ENCODE measurements at regions not wholly inside any gene's neighbourhood (a gene's known extent, or its start where the extent isn't known, plus 50 kb on each side); places are given as distances from the start of the nearest gene placed in this dataset.

- ChIA-PET CTCF (no interaction called here), POLR2A (no interaction called here)
- Histone ChIP-seq H3K4me3 (no peak overlapping the region), H3K4me2 (no peak overlapping the region), H3K4me1 (no peaks in the 10 kb centered on the region), H3K27ac (no peak overlapping the region), H3K9me3 (no peaks in the 10 kb centered on the region)
- FAIRE-seq (no peak), ATAC-seq (peak in 1 of 2 experiments; percentile 43; a peak in 2 of 6 replicates), DNase-seq (ENCODE audit: low read depth in 1 of 2, low spot score in 1 of 2) (no peak)
- TF ChIP-seq PBX3 (IDR thresholded peaks at IDR 0.05) (no peak), RCOR1 (IDR thresholded peaks at IDR 0.05; ENCODE audit: low read depth, low read length) (no peak), SMC3 (IDR thresholded peaks at IDR 0.05) (no peak), MAFK (IDR thresholded peaks at IDR 0.05; ENCODE audit: partially characterized antibody) (no peak), RAD21 (conservative IDR thresholded peaks at IDR 0.05 in 1 of 2, IDR thresholded peaks at IDR 0.05 in 1 of 2) (no peak), MAZ (IDR thresholded peaks at IDR 0.05; ENCODE audit: borderline replicate concordance, low read depth, low read length) (no peak), CEBPB (IDR thresholded peaks at IDR 0.05) (no peak), TFCP2L1 (CRISPR knock-in tag; IDR thresholded peaks at IDR 0.05) (no peak), HES2 (IDR thresholded peaks at IDR 0.05) (no peak), ATOH8 (CRISPR knock-in tag; IDR thresholded peaks at IDR 0.05; ENCODE audit: low read depth) (no peak), USF2 (IDR thresholded peaks at IDR 0.05) (no peak), EP300 (IDR thresholded peaks at IDR 0.05) (no peak), NFE2L2 (conservative IDR thresholded peaks at IDR 0.05; ENCODE audit: low read length) (no peak), HOXA7 (CRISPR knock-in tag; IDR thresholded peaks at IDR 0.05) (no peak)
- WGBS (ENCODE audit: missing lambda C conversion rate) = 34% methylated on average over 28 of the region's 28 CpGs
These were observed 96.2 kb downstream of the GLRX3 start for GRCh38 chr10:130232166-130233034.

GRCh38 chr10:130233035-130233360 is 96.8 kb downstream of the GLRX3 start:
- ChIA-PET CTCF (no interaction called here), POLR2A (no interaction called here)
- WGBS (ENCODE audit: missing lambda C conversion rate) = 32% methylated on average over 14 of the region's 14 CpGs
- DNase-seq (ENCODE audit: low read depth in 1 of 2, low spot score in 1 of 2) (no peak), ATAC-seq (no peak), FAIRE-seq (no peak)
- Histone ChIP-seq H3K4me3 (no peak overlapping the region), H3K4me2 (no peak overlapping the region), H3K27ac (no peak overlapping the region), H3K9me3 (no peaks in the 10 kb centered on the region), H3K4me1 (no peaks in the 10 kb centered on the region)
- no peak for TF ChIP-seq TP53 (CRISPR knock-in tag; IDR thresholded peaks at IDR 0.05)
- TF ChIP-seq CBX8 (IDR thresholded peaks at IDR 0.05) = no peak
- no peak for TF ChIP-seq SMC3 (IDR thresholded peaks at IDR 0.05)
- no peak for TF ChIP-seq CHD2 (IDR thresholded peaks at IDR 0.05; ENCODE audit: low read length, partially characterized antibody)
- TF ChIP-seq JUNB (IDR thresholded peaks at IDR 0.05) = no peak
- TF ChIP-seq CBX2 (IDR thresholded peaks at IDR 0.05; ENCODE audit: borderline replicate concordance, low read depth) = no peak
- no peak for TF ChIP-seq HES2 (IDR thresholded peaks at IDR 0.05)

- CTCF ChIA-PET = no interaction called here
These were observed 97.2 kb downstream of the GLRX3 start for GRCh38 chr10:130233426-130233825.

More at GRCh38 chr10:130233426-130233825, 97.2 kb downstream of the GLRX3 start:
- H3K9me3 ChIP-seq = no peaks in the 10 kb centered on the region
- 24% methylated on average over 8 of the region's 8 CpGs for WGBS (ENCODE audit: missing lambda C conversion rate)
- TF ChIP-seq RAD21 (conservative IDR thresholded peaks at IDR 0.05 in 1 of 2, IDR thresholded peaks at IDR 0.05 in 1 of 2) (no peak), BCL3 (IDR thresholded peaks at IDR 0.05) (no peak), ELK1 (IDR thresholded peaks at IDR 0.05; ENCODE audit: low read depth, low read length) (no peak), EHMT2 (IDR thresholded peaks at IDR 0.05; ENCODE audit: low read depth) (no peak), RNF2 (IDR thresholded peaks at IDR 0.05; ENCODE audit: borderline replicate concordance, low read depth) (no peak), PHF8 (IDR thresholded peaks at IDR 0.05; ENCODE audit: borderline replicate concordance, low read depth) (no peak)
- POLR2A ChIA-PET = no interaction called here
- ATAC-seq (no peak), FAIRE-seq (no peak), DNase-seq (ENCODE audit: low read depth in 1 of 2, low spot score in 1 of 2) (no peak)
- no peak overlapping the region for H3K27ac ChIP-seq
- no peak overlapping the region for H3K4me2 ChIP-seq
- no peak overlapping the region for H3K4me3 ChIP-seq
- H3K4me1 ChIP-seq = no peaks in the 10 kb centered on the region

All from A549 (cell line).